Activated naive CD4-positive, alpha-beta T cell treated with anti-CD3 and anti-CD28 coated beads, Interleukin-2, amount 50 U/mL, for 24 hours (primary cell): ENCODE measurements at regions not wholly inside any gene's neighbourhood (a gene's known extent, or its start where the extent isn't known, plus 50 kb on each side); places are given as distances from the start of the nearest gene placed in this dataset.

ENCODE experiments used
- H3K27ac Mint-ChIP-seq: one replicate; pipeline ENCODE4 v1.8.0; 2021; ENCODE audit warnings: mild to moderate bottlenecking, mixed read lengths
- H3K27me3 Mint-ChIP-seq: one replicate; pipeline ENCODE4 v1.8.0; 2021; ENCODE audit warnings: mixed read lengths
- H3K36me3 Mint-ChIP-seq: one replicate; pipeline ENCODE4 v1.8.0; 2021; ENCODE audit warnings: mixed read lengths
- H3K4me1 Mint-ChIP-seq: one replicate; pipeline ENCODE4 v1.8.0; 2021; ENCODE audit warnings: mixed read lengths
- H3K4me3 Mint-ChIP-seq: one replicate; pipeline ENCODE4 v1.8.0; 2021; ENCODE audit warnings: mild to moderate bottlenecking, mixed read lengths
- H3K9me3 Mint-ChIP-seq: one replicate; pipeline ENCODE4 v1.8.0; 2021; ENCODE audit warnings: mixed read lengths

DNA sequence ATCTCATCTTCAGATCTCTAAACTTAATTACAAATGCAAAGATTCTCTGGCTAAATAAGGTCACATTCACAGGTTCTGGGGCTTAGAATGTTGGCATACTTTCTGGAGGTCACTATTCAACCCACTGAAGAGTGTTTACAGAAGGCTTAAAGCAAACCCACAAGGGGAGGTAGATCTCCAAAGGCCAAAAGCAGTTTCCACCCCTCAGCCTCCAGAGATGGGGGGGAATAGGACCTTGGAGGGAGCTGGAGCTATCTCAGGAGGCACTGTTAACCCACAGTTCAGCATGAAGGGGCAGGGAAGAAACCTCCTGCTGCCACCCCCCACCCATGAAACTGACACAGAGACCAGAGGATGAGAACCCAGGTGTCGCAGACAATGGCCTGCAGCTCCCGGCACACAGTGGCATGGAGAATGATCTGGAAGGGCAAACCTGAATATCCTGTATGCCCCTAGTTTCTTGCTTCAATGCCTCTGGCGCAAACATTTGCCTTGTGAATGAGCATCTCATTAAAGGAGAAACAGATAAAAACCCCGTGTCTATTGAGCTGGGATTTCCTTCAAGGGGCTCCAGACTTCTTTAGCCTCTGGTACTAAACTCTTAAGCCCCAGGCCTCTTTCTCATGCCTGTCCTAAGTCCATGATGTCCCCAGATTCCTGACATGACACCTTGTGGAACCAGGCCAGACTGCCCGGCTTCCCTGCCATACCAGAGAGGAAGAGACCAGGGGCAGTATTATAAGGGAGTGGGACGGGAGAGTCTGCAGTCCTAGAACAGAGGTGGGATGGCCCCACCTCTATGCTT lies 103.1 kb upstream of the CDH5 start:
- no peaks in the 10 kb centered on the region for H3K36me3 Mint-ChIP-seq
- peaks cover 13% of the 10 kb centered on the region for H3K27me3 Mint-ChIP-seq
- H3K27ac Mint-ChIP-seq = no peak overlapping the region
- H3K4me3 Mint-ChIP-seq = no peak overlapping the region
- no peaks in the 10 kb centered on the region for H3K9me3 Mint-ChIP-seq
- H3K4me1 Mint-ChIP-seq = peaks cover 6% of the 10 kb centered on the region

DNA sequence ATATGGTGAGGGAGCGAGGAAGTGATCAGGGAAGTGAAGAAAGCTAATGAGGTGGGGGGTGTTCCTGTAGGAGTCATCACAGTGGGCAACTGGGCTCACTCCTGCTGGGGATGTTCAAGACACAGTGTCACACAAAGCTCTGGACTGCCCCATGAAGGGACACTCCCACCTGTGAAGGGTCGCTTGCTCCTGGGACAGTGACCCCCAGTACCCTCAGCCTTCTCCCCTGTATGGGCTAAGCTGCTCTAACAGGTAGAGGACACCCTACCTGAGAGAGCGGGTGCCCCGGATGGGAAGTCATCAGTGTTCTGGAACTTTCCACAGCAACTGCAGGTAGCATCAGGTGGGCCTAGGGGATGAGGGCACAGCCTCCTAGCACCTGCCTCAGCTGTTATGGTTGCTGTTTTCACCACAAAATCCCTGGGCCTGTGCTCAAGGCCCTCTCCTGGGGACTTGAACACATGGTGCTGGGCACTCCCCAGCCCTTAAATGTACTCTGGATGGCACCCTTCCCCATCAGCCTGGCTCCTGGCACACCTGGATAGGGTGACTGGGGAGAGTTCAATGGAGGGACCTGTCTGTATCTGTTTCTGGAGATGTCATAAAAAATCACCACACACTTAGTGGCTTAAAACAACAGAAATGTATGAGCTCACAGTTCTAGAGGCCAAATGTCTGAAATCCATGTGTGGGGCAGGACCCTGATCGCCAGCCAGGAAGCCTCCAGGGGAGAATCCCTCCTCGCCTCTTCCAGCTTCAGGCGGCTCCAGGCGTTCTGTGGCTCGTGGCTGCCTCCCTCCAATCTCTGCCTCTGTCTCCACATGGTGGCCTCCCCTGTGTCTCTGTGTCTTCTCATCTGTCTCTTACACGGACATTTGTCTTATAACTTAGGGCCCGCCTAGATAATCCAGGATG lies 104.0 kb upstream of the CDH5 start:
- H3K36me3 Mint-ChIP-seq = no peaks in the 10 kb centered on the region
- H3K9me3 Mint-ChIP-seq = no peaks in the 10 kb centered on the region
- H3K27me3 Mint-ChIP-seq = peaks cover 13% of the 10 kb centered on the region
- H3K27ac Mint-ChIP-seq = no peak overlapping the region
- peaks cover 6% of the 10 kb centered on the region for H3K4me1 Mint-ChIP-seq
- H3K4me3 Mint-ChIP-seq = no peak overlapping the region

DNA sequence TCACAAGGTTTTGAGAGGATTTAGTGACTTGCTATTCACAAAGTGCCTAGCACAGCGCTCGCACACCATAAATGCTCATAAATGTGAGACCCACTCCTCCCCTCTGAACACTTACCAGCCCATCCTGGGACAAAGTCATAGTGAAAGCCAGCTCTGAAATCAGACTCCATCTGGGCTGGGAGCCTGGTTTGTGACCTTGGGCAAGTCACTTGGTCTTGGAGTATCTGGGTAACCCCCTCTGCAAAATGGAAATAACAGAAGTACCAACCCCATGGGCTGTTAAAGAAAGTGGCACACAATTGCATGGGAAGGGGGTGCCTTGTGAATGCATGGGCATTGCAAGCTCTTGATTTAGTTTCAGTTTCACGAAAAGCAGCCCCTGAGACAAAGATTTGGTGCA lies 104.7 kb upstream of the CDH5 start:
- Mint-ChIP-seq H3K9me3 (no peaks in the 10 kb centered on the region), H3K27me3 (peaks cover 12% of the 10 kb centered on the region), H3K4me1 (peaks cover 6% of the 10 kb centered on the region), H3K27ac (no peak overlapping the region), H3K36me3 (no peaks in the 10 kb centered on the region), H3K4me3 (no peak overlapping the region)

GRCh38 chr16:66260522-66261254 lies 105.8 kb upstream of the CDH5 start:
- H3K27me3 Mint-ChIP-seq = peaks cover 8% of the 10 kb centered on the region

DNA sequence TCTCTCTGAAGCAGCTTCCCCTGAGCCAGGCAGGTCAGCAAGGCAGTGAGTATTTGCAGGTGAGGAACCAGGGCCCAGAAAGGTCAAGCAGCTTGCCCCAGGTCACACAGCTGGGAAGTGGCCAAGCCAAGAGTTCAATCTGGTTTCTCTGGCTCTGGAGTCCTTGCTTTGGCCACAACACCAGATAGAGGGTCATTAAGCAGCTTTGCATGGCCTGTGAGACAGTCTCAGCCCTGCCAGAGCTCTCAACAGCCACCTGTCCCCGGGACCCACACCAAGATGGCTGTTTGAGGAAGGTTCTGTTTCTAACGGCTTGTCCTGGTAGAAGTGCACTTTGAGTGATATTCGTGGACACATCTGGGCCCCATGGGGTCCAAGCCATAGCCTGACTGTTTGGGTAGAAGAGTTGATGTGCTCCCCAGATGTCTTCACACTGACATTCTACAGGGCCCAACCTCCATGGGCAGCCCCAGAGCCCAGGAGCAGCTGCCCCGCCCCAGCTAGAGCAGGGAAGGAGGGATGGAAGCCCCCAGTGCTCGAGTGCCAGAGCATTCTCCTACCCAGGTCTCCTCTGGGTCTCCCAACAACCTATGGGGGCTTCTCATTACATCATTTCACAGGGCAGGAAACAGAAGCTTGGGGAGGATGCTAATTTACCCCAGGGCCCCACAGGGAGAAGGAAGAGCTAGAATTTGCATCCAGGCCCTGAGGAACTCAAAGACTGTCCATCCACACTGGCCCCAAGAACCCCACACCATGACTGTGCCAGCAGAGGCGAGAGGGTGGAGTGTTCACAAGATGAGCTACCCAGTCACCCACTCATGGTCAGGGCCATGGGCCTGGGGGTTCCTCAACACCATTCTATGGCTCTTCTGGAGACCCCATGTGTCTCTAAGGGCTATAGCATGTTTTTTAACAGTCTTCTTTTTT lies 107.3 kb upstream of the CDH5 start:
- Mint-ChIP-seq H3K4me3 (no peak overlapping the region), H3K4me1 (no peaks in the 10 kb centered on the region), H3K9me3 (no peaks in the 10 kb centered on the region), H3K36me3 (no peaks in the 10 kb centered on the region), H3K27ac (no peak overlapping the region), H3K27me3 (peaks cover 7% of the 10 kb centered on the region)

More at GRCh38 chr16:66260522-66261254, 105.8 kb upstream of the CDH5 start:
- no peak overlapping the region for H3K4me3 Mint-ChIP-seq
- no peaks in the 10 kb centered on the region for H3K4me1 Mint-ChIP-seq
- H3K9me3 Mint-ChIP-seq = no peaks in the 10 kb centered on the region
- H3K27ac Mint-ChIP-seq = no peak overlapping the region
- H3K36me3 Mint-ChIP-seq = no peaks in the 10 kb centered on the region

GRCh38 chr16:66256919-66257318 lies 109.6 kb upstream of the CDH5 start:
- H3K27ac Mint-ChIP-seq = no peak overlapping the region
- H3K27me3 Mint-ChIP-seq = peaks cover 8% of the 10 kb centered on the region
- H3K4me3 Mint-ChIP-seq = no peak overlapping the region
- no peaks in the 10 kb centered on the region for H3K9me3 Mint-ChIP-seq
- H3K4me1 Mint-ChIP-seq = no peaks in the 10 kb centered on the region
- H3K36me3 Mint-ChIP-seq = no peaks in the 10 kb centered on the region

GRCh38 chr16:66255647-66256046 lies 110.8 kb upstream of the CDH5 start:
- H3K27me3 Mint-ChIP-seq = peaks cover 8% of the 10 kb centered on the region
- H3K36me3 Mint-ChIP-seq = no peaks in the 10 kb centered on the region
- no peaks in the 10 kb centered on the region for H3K9me3 Mint-ChIP-seq
- H3K4me3 Mint-ChIP-seq = no peak overlapping the region
- no peak overlapping the region for H3K27ac Mint-ChIP-seq
- H3K4me1 Mint-ChIP-seq = no peaks in the 10 kb centered on the region

- H3K27ac Mint-ChIP-seq = no peak overlapping the region
- H3K36me3 Mint-ChIP-seq = no peaks in the 10 kb centered on the region
- H3K4me1 Mint-ChIP-seq = no peaks in the 10 kb centered on the region
- H3K4me3 Mint-ChIP-seq = no peak overlapping the region
- no peaks in the 10 kb centered on the region for H3K9me3 Mint-ChIP-seq
- H3K27me3 Mint-ChIP-seq = peaks cover 8% of the 10 kb centered on the region
Measured at GRCh38 chr16:66254751-66255150, 111.7 kb upstream of the CDH5 start.

DNA sequence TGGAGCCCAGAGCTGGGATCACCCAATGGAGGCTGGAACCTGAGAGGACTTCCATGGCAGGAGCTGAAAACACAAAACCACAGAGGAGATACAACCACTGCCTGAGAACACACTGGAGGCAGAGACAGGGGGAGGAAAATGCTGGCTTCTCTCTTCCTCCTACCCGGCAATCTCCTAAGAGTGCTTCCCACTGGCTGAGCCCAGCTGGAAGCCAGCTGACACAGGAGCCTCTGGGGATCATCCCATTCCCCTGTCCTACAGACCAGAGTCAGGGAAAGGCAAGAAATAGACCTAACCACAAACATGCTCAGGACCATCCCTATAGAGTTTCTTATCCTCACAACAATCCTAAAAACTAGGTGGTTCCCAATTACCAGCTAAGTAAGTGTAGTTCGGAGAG lies 112.4 kb upstream of the CDH5 start:
- H3K27ac Mint-ChIP-seq = no peak overlapping the region
- H3K9me3 Mint-ChIP-seq = no peaks in the 10 kb centered on the region
- no peaks in the 10 kb centered on the region for H3K36me3 Mint-ChIP-seq
- H3K4me3 Mint-ChIP-seq = no peak overlapping the region
- no peaks in the 10 kb centered on the region for H3K4me1 Mint-ChIP-seq
- H3K27me3 Mint-ChIP-seq = peaks cover 8% of the 10 kb centered on the region

- Mint-ChIP-seq H3K4me1 (no peaks in the 10 kb centered on the region), H3K9me3 (no peaks in the 10 kb centered on the region), H3K27me3 (peaks cover 10% of the 10 kb centered on the region), H3K27ac (no peak overlapping the region), H3K36me3 (no peaks in the 10 kb centered on the region), H3K4me3 (no peak overlapping the region)
Measured at GRCh38 chr16:66251476-66252160, 114.9 kb upstream of the CDH5 start.

- Mint-ChIP-seq H3K27me3 (peaks cover 8% of the 10 kb centered on the region), H3K27ac (no peak overlapping the region), H3K4me1 (no peaks in the 10 kb centered on the region), H3K36me3 (no peaks in the 10 kb centered on the region), H3K9me3 (no peaks in the 10 kb centered on the region), H3K4me3 (no peak overlapping the region)
Measured at GRCh38 chr16:66250686-66251431, 115.6 kb upstream of the CDH5 start.

DNA sequence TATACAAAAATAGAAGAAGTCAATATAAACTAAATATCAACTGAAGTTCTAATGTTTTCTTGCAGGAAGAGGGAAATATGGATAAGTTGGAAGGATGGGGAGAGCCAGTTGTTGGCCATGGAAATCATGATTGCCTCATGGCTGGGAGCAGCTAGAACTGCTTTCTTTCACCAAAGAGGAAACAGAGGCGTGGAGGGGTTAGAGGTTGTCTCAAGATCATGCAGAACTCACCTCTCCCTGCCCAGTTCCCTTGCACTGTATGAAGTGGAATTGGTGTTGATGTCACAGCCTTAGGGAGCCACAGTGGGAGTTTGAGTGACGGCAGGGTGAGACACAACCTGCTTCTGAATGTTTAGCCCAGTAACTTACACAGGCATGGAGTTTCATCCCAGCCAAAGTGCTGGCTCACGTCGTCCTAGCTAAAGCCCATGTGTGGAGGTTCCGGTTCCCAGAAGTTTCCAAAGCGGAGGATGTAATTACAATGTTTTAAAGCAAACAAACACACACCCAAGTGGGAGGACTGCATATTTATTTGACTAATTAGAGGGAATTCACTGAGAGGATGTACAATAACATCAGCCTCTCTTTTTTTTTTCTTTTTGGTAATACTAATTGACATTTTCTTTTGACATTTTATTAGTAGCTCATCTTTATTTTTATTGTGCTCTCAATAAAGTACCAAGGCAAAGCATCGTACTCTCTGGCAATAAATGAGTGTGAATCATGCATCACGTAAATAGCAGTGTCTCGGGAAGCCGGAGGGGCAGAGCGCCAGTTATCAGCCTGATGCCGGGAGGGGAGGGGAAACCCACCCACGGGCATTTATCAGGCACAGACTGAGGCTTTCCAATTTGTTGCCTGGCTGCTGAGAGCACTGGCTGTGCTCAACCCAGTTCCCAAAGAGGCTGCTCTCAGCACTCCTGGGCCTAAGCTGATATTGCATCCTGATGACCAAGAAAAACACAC lies 118.7 kb upstream of the CDH5 start:
- Mint-ChIP-seq H3K4me1 (no peaks in the 10 kb centered on the region), H3K4me3 (no peak overlapping the region), H3K36me3 (no peaks in the 10 kb centered on the region)

GRCh38 chr16:66245868-66246267 lies 120.6 kb upstream of the CDH5 start:
- H3K4me3 Mint-ChIP-seq = no peak overlapping the region
- peaks cover 7% of the 10 kb centered on the region for H3K27me3 Mint-ChIP-seq
- no peaks in the 10 kb centered on the region for H3K36me3 Mint-ChIP-seq
- H3K27ac Mint-ChIP-seq = no peak overlapping the region
- no peaks in the 10 kb centered on the region for H3K9me3 Mint-ChIP-seq
- H3K4me1 Mint-ChIP-seq = no peaks in the 10 kb centered on the region

More for the DNA sequence above, 118.7 kb upstream of the CDH5 start:
- Mint-ChIP-seq H3K9me3 (no peaks in the 10 kb centered on the region), H3K27ac (no peak overlapping the region), H3K27me3 (peaks cover 4% of the 10 kb centered on the region)
